ENCODE measurements at regions not wholly inside any gene's neighbourhood (a gene's known extent, or its start where the extent isn't known, plus 50 kb on each side); places are given as distances from the start of the nearest gene placed in this dataset.

GRCh38 chr3:5423076-5423475, 235.6 kb downstream of the EDEM1 start:
- DNase-seq, result no peak

GRCh38 chr3:5423523-5423922, 236.0 kb downstream of the EDEM1 start:
- no peak overlapping the region for H3K27ac ChIP-seq (ENCODE audit: low read length)
- H3K4me3 ChIP-seq (ENCODE audit: low read length), result no peak overlapping the region
- 0 out of 2 replicates have a peak, but pooled peaks cover 3% of the 10 kb centered on the region for H3K4me1 ChIP-seq (ENCODE audit: low read length)
- no peak overlapping the region for H3K4me2 ChIP-seq (ENCODE audit: low read depth, low read length)
- H3K36me3 ChIP-seq (replicated peaks; ENCODE audit: insufficient read depth, low read length), result no peaks in the 10 kb centered on the region
- DNase-seq, result no peak
- H3K27me3 ChIP-seq (replicated peaks; ENCODE audit: insufficient read depth, low read length), result no peaks in the 10 kb centered on the region
- no peaks in the 10 kb centered on the region for H3K9me3 ChIP-seq (replicated peaks; ENCODE audit: insufficient read depth, low read length)
- no peak overlapping the region for H2AFZ ChIP-seq (ENCODE audit: low read length)
- H3K9ac ChIP-seq (ENCODE audit: low read length), result no peak overlapping the region
- H3K79me2 ChIP-seq (ENCODE audit: low read length), result no peaks in the 10 kb centered on the region
- H3F3A ChIP-seq (ENCODE audit: insufficient read depth, low read length), result no peaks in the 10 kb centered on the region
- no peaks in the 10 kb centered on the region for H3K9me2 ChIP-seq (replicated peaks; ENCODE audit: insufficient read depth, low read length)
- no peaks in the 10 kb centered on the region for H4K20me1 ChIP-seq (ENCODE audit: insufficient read depth, low read length)
- TF ChIP-seq CTCF (IDR thresholded peaks at IDR 0.05; ENCODE audit: low read length) (no peak), EZH2phosphoT487 (IDR thresholded peaks at IDR 0.05; ENCODE audit: low read length) (no peak), EZH2 (optimal IDR thresholded peaks at IDR 0.05; ENCODE audit: low read depth, low read length) (no peak)

More at GRCh38 chr3:5423076-5423475, 235.6 kb downstream of the EDEM1 start:
- no peak overlapping the region for H3K4me3 ChIP-seq (ENCODE audit: low read length)
- no peak overlapping the region for H2AFZ ChIP-seq (ENCODE audit: low read length)
- H3K9me2 ChIP-seq (replicated peaks; ENCODE audit: insufficient read depth, low read length), result no peaks in the 10 kb centered on the region
- H3K27ac ChIP-seq (ENCODE audit: low read length), result no peak overlapping the region
- H3K27me3 ChIP-seq (replicated peaks; ENCODE audit: insufficient read depth, low read length), result no peaks in the 10 kb centered on the region
- no peak overlapping the region for H3K9ac ChIP-seq (ENCODE audit: low read length)
- no peaks in the 10 kb centered on the region for H3F3A ChIP-seq (ENCODE audit: insufficient read depth, low read length)
- no peak for TF ChIP-seq CTCF (IDR thresholded peaks at IDR 0.05; ENCODE audit: low read length)
- TF ChIP-seq EZH2 (optimal IDR thresholded peaks at IDR 0.05; ENCODE audit: low read depth, low read length), result no peak
- TF ChIP-seq EZH2phosphoT487 (IDR thresholded peaks at IDR 0.05; ENCODE audit: low read length), result no peak
- no peaks in the 10 kb centered on the region for H3K79me2 ChIP-seq (ENCODE audit: low read length)
- no peaks in the 10 kb centered on the region for H3K9me3 ChIP-seq (replicated peaks; ENCODE audit: insufficient read depth, low read length)
- H3K36me3 ChIP-seq (replicated peaks; ENCODE audit: insufficient read depth, low read length), result no peaks in the 10 kb centered on the region
- H3K4me1 ChIP-seq (ENCODE audit: low read length), result 0 out of 2 replicates have a peak, but pooled peaks cover 3% of the 10 kb centered on the region
- no peaks in the 10 kb centered on the region for H4K20me1 ChIP-seq (ENCODE audit: insufficient read depth, low read length)
- no peak overlapping the region for H3K4me2 ChIP-seq (ENCODE audit: low read depth, low read length)

- Histone ChIP-seq H3K9me2 (replicated peaks; ENCODE audit: insufficient read depth, low read length) (no peaks in the 10 kb centered on the region), H3K9me3 (replicated peaks; ENCODE audit: insufficient read depth, low read length) (no peaks in the 10 kb centered on the region), H3K27ac (ENCODE audit: low read length) (no peak overlapping the region), H3K4me1 (ENCODE audit: low read length) (0 out of 2 replicates have a peak, but pooled peaks cover 3% of the 10 kb centered on the region), H3F3A (ENCODE audit: insufficient read depth, low read length) (no peaks in the 10 kb centered on the region), H2AFZ (ENCODE audit: low read length) (no peak overlapping the region), H3K27me3 (replicated peaks; ENCODE audit: insufficient read depth, low read length) (no peaks in the 10 kb centered on the region), H3K9ac (ENCODE audit: low read length) (no peak overlapping the region), H4K20me1 (ENCODE audit: insufficient read depth, low read length) (no peaks in the 10 kb centered on the region), H3K79me2 (ENCODE audit: low read length) (no peaks in the 10 kb centered on the region), H3K4me3 (ENCODE audit: low read length) (no peak overlapping the region), H3K36me3 (replicated peaks; ENCODE audit: insufficient read depth, low read length) (no peaks in the 10 kb centered on the region), H3K4me2 (ENCODE audit: low read depth, low read length) (no peak overlapping the region)
- DNase-seq, result no peak
- TF ChIP-seq EZH2 (optimal IDR thresholded peaks at IDR 0.05; ENCODE audit: low read depth, low read length) (no peak), EZH2phosphoT487 (IDR thresholded peaks at IDR 0.05; ENCODE audit: low read length) (no peak), CTCF (IDR thresholded peaks at IDR 0.05; ENCODE audit: low read length) (no peak)
Measured at GRCh38 chr3:5425371-5425770, 237.9 kb downstream of the EDEM1 start.
